Activated T-helper 1 cell treated with anti-CD3 and anti-CD28 coated beads, Interleukin-12 subunit alpha, Interleukin-12 subunit beta, Interleukin-2, Interleukin-4 antibody, amounts not matched to agents 30 ng/mL and 10 ng/mL and 1 ng/mL, durations not matched to agents 14 hours and 24 hours and 36 hours (primary cell): ENCODE measurements at regions not wholly inside any gene's neighbourhood (a gene's known extent, or its start where the extent isn't known, plus 50 kb on each side); places are given as distances from the start of the nearest gene placed in this dataset.

ENCODE experiments used
- DNase-seq: peaks from one replicate; pipeline ENCODE4 v3.0.0; 2021; ENCODE audit warnings: low spot score
- H3K27ac Mint-ChIP-seq: one replicate; pipeline ENCODE4 v1.8.0; 2021; ENCODE audit warnings: mild to moderate bottlenecking, mixed read lengths
- H3K27me3 Mint-ChIP-seq: one replicate; pipeline ENCODE4 v1.8.0; 2022; ENCODE audit warnings: mild to moderate bottlenecking, moderate library complexity, mixed read lengths; ENCODE audit not compliant: insufficient read depth
- H3K36me3 Mint-ChIP-seq: one replicate; pipeline ENCODE4 v1.8.0; 2021; ENCODE audit warnings: low read depth, mixed read lengths
- H3K4me1 Mint-ChIP-seq: one replicate; pipeline ENCODE4 v1.8.0; 2021; ENCODE audit warnings: low read depth, mixed read lengths
- H3K4me3 Mint-ChIP-seq: one replicate; pipeline ENCODE4 v1.8.0; 2021; ENCODE audit warnings: mild to moderate bottlenecking, moderate library complexity, mixed read lengths
- H3K9me3 Mint-ChIP-seq: one replicate; pipeline ENCODE4 v1.8.0; 2021; ENCODE audit warnings: mixed read lengths
- intact Hi-C: fragments of 100-400 bp; cut with micrococcal nuclease; formaldehyde crosslinking; loops from one replicate; pipeline ENCODE4 v1.15.1; 2024

GRCh38 chr15:85959611-85960010, 120.1 kb upstream of the AGBL1 start:
- H3K4me1 Mint-ChIP-seq, result no peaks in the 10 kb centered on the region
- no peaks in the 10 kb centered on the region for H3K27me3 Mint-ChIP-seq
- no peak for DNase-seq
- intact Hi-C loops, result no loop called here
- no peak overlapping the region for H3K27ac Mint-ChIP-seq
- H3K4me3 Mint-ChIP-seq, result no peak overlapping the region
- H3K9me3 Mint-ChIP-seq, result no peaks in the 10 kb centered on the region
- no peaks in the 10 kb centered on the region for H3K36me3 Mint-ChIP-seq

GRCh38 chr15:85960381-85960780, 119.3 kb upstream of the AGBL1 start:
- H3K36me3 Mint-ChIP-seq, result no peaks in the 10 kb centered on the region
- H3K4me1 Mint-ChIP-seq, result no peaks in the 10 kb centered on the region
- H3K9me3 Mint-ChIP-seq, result no peaks in the 10 kb centered on the region
- no peaks in the 10 kb centered on the region for H3K27me3 Mint-ChIP-seq
- intact Hi-C loops, result no loop called here
- no peak overlapping the region for H3K4me3 Mint-ChIP-seq
- no peak for DNase-seq
- H3K27ac Mint-ChIP-seq, result no peak overlapping the region

GRCh38 chr15:85961821-85962220, 117.8 kb upstream of the AGBL1 start:
- no peak for DNase-seq
- no peaks in the 10 kb centered on the region for H3K36me3 Mint-ChIP-seq
- H3K27me3 Mint-ChIP-seq, result no peaks in the 10 kb centered on the region
- intact Hi-C loops, result no loop called here
- H3K4me3 Mint-ChIP-seq, result no peak overlapping the region
- H3K9me3 Mint-ChIP-seq, result no peaks in the 10 kb centered on the region
- no peak overlapping the region for H3K27ac Mint-ChIP-seq
- H3K4me1 Mint-ChIP-seq, result no peaks in the 10 kb centered on the region

GRCh38 chr15:85963262-85963760, 116.4 kb upstream of the AGBL1 start:
- Mint-ChIP-seq H3K27me3 (no peaks in the 10 kb centered on the region), H3K4me1 (no peaks in the 10 kb centered on the region), H3K9me3 (no peaks in the 10 kb centered on the region), H3K27ac (no peak overlapping the region), H3K36me3 (no peaks in the 10 kb centered on the region), H3K4me3 (no peak overlapping the region)
- no peak for DNase-seq
- intact Hi-C loops, result no loop called here

- DNase-seq, result no peak
- Mint-ChIP-seq H3K9me3 (no peaks in the 10 kb centered on the region), H3K4me3 (no peak overlapping the region), H3K36me3 (no peaks in the 10 kb centered on the region), H3K27me3 (no peaks in the 10 kb centered on the region), H3K4me1 (no peaks in the 10 kb centered on the region), H3K27ac (no peak overlapping the region)
- intact Hi-C loops, result no loop called here
Observed at GRCh38 chr15:85964471-85964870, 115.2 kb upstream of the AGBL1 start.

GRCh38 chr15:85967553-85967952, 112.1 kb upstream of the AGBL1 start:
- no peak overlapping the region for H3K27ac Mint-ChIP-seq
- peaks cover 4% of the 10 kb centered on the region for H3K27me3 Mint-ChIP-seq
- no peak for DNase-seq
- no peak overlapping the region for H3K4me3 Mint-ChIP-seq
- intact Hi-C loops, result no loop called here
- no peaks in the 10 kb centered on the region for H3K36me3 Mint-ChIP-seq
- no peaks in the 10 kb centered on the region for H3K9me3 Mint-ChIP-seq
- H3K4me1 Mint-ChIP-seq, result no peaks in the 10 kb centered on the region

GRCh38 chr15:85972805-85973540, 106.7 kb upstream of the AGBL1 start:
- Mint-ChIP-seq H3K27ac (no peak overlapping the region), H3K9me3 (peaks cover 9% of the 10 kb centered on the region), H3K4me1 (no peaks in the 10 kb centered on the region), H3K36me3 (no peaks in the 10 kb centered on the region), H3K27me3 (peaks cover 4% of the 10 kb centered on the region), H3K4me3 (no peak overlapping the region)
- intact Hi-C loops, result no loop called here
- no peak for DNase-seq

- H3K36me3 Mint-ChIP-seq, result no peaks in the 10 kb centered on the region
- peaks cover 4% of the 10 kb centered on the region for H3K27me3 Mint-ChIP-seq
- H3K9me3 Mint-ChIP-seq, result peaks cover 9% of the 10 kb centered on the region
- intact Hi-C loops, result no loop called here
- H3K4me3 Mint-ChIP-seq, result no peak overlapping the region
- no peak overlapping the region for H3K27ac Mint-ChIP-seq
- DNase-seq, result no peak
- H3K4me1 Mint-ChIP-seq, result no peaks in the 10 kb centered on the region
Observed at GRCh38 chr15:85973584-85974347, 105.9 kb upstream of the AGBL1 start.

GRCh38 chr15:85974348-85974705, 105.3 kb upstream of the AGBL1 start:
- no peak overlapping the region for H3K27ac Mint-ChIP-seq
- H3K9me3 Mint-ChIP-seq, result peaks cover 9% of the 10 kb centered on the region
- no peak for DNase-seq
- intact Hi-C loops, result no loop called here
- H3K36me3 Mint-ChIP-seq, result no peaks in the 10 kb centered on the region
- no peak overlapping the region for H3K4me3 Mint-ChIP-seq
- H3K4me1 Mint-ChIP-seq, result no peaks in the 10 kb centered on the region
- H3K27me3 Mint-ChIP-seq, result peaks cover 4% of the 10 kb centered on the region

GRCh38 chr15:85974742-85975141, 104.9 kb upstream of the AGBL1 start:
- Mint-ChIP-seq H3K4me1 (no peaks in the 10 kb centered on the region), H3K27ac (no peak overlapping the region), H3K27me3 (peaks cover 4% of the 10 kb centered on the region), H3K36me3 (no peaks in the 10 kb centered on the region), H3K9me3 (peaks cover 9% of the 10 kb centered on the region), H3K4me3 (no peak overlapping the region)
- DNase-seq, result no peak
- intact Hi-C loops, result no loop called here

GRCh38 chr15:85976102-85976501, 103.6 kb upstream of the AGBL1 start:
- Mint-ChIP-seq H3K4me3 (no peak overlapping the region), H3K36me3 (no peaks in the 10 kb centered on the region), H3K27ac (no peak overlapping the region), H3K9me3 (peaks cover 9% of the 10 kb centered on the region), H3K4me1 (no peaks in the 10 kb centered on the region), H3K27me3 (peaks cover 4% of the 10 kb centered on the region)
- intact Hi-C loops, result no loop called here
- no peak for DNase-seq

- no peak overlapping the region for H3K4me3 Mint-ChIP-seq
- H3K9me3 Mint-ChIP-seq, result peaks cover 9% of the 10 kb centered on the region
- no peaks in the 10 kb centered on the region for H3K36me3 Mint-ChIP-seq
- no peaks in the 10 kb centered on the region for H3K4me1 Mint-ChIP-seq
- no peaks in the 10 kb centered on the region for H3K27me3 Mint-ChIP-seq
- intact Hi-C loops, result no loop called here
- no peak for DNase-seq
- H3K27ac Mint-ChIP-seq, result no peak overlapping the region
Observed at GRCh38 chr15:85976986-85977385, 102.7 kb upstream of the AGBL1 start.

GRCh38 chr15:85977586-85977985, 102.1 kb upstream of the AGBL1 start:
- intact Hi-C loops, result no loop called here
- H3K4me3 Mint-ChIP-seq, result no peak overlapping the region
- H3K27me3 Mint-ChIP-seq, result no peaks in the 10 kb centered on the region
- no peak for DNase-seq
- H3K36me3 Mint-ChIP-seq, result no peaks in the 10 kb centered on the region
- H3K4me1 Mint-ChIP-seq, result no peaks in the 10 kb centered on the region
- no peak overlapping the region for H3K27ac Mint-ChIP-seq
- H3K9me3 Mint-ChIP-seq, result peaks cover 9% of the 10 kb centered on the region
